Heart left ventricle (tissue), 16 donors: ENCODE measurements at regions not wholly inside any gene's neighbourhood (a gene's known extent, or its start where the extent isn't known, plus 50 kb on each side); places are given as distances from the start of the nearest gene placed in this dataset.

Source experiments
- ATAC-seq, 4 donors: fragments of 200-7000 bp; cut with Tn5 transposase; one replicate each; pipeline ENCODE4 v1.9.1; 2020 to 2022; ENCODE audit warnings: moderate library complexity in 4 of 4, mild to moderate bottlenecking in 3 of 4, moderate number of reproducible peaks in 1 of 4
- DNase-seq, 5 donors: peaks; one replicate each; pipeline ENCODE4 v3.0.0-alpha.2; 2020
- H3K27ac ChIP-seq, 12 donors: fragments of 200-600 bp; sonication (generic) in 4 of 12; one replicate each; pipeline versions ENCODE4 v1.5.0 to v1.8.0; 2016 to 2022; ENCODE audit warnings: mild to moderate bottlenecking in 2 of 12
- H3K27me3 ChIP-seq, 9 donors: fragments of 200-600 bp; sonication (generic) in 2 of 9; one replicate each; pipeline versions ENCODE4 v1.5.1 to v1.8.0; 2016 to 2022; ENCODE audit warnings: mild to moderate bottlenecking in 3 of 9
- H3K36me3 ChIP-seq, 9 donors: fragments of 200-600 bp; sonication (generic) in 2 of 9; one replicate each; pipeline versions ENCODE4 v1.5.0 to v1.8.0; 2018 to 2022; ENCODE audit warnings: mild to moderate bottlenecking in 2 of 9
- H3K4me1 ChIP-seq, 12 donors: fragments of 200-600 bp; sonication (generic) in 4 of 12; one replicate each; pipeline versions ENCODE4 v1.5.0 to v1.8.0; 2016 to 2022; ENCODE audit warnings: mild to moderate bottlenecking in 3 of 12
- H3K4me3 ChIP-seq, 12 donors: fragments of 200-600 bp; sonication (generic) in 4 of 12; one replicate each; pipeline versions ENCODE4 v1.5.0 to v1.8.0; 2017 to 2022; ENCODE audit warnings: mild to moderate bottlenecking in 9 of 12, moderate library complexity in 4 of 12
- H3K9me3 ChIP-seq, 12 donors: fragments of 200-600 bp; sonication (generic) in 4 of 12; one replicate each; pipeline versions ENCODE4 v1.5.0 to v1.8.0; 2016 to 2022; ENCODE audit warnings: mild to moderate bottlenecking in 1 of 12
- POLR2A ChIP-seq, 2 donors: fragments of 450-650 bp; IDR thresholded peaks; one replicate each; pipeline ENCODE4 v1.6.1; 2017; ENCODE audit warnings: antibody characterized with exemption in 2 of 2, mild to moderate bottlenecking in 2 of 2, moderate library complexity in 2 of 2
- WGBS, 4 donors: extraction: QIAGEN DNeasy Blood & Tissue Kit in 2 of 4; methylation state at CpG; one replicate each; pipeline versions ENCODE4 v1.1.5 to v1.1.7; 2013 to 2018; 5-methylcytosine and 5-hydroxymethylcytosine counted together
- intact Hi-C, 10 donors: fragments of 100-400 bp; cut with DNase I; formaldehyde crosslinking; loops; one replicate each; pipeline versions ENCODE4 v1.11.1 to v1.14.2; 2022
- TF ChIP-seq, protein P1 (sequence below), 12 donors: fragments of 200-600 bp; sonication (generic) in 4 of 12; IDR thresholded peaks; one replicate each; pipeline versions ENCODE4 v1.5.0 to v1.8.0; 2018 to 2022; ENCODE audit warnings: antibody characterized with exemption in 12 of 12, mild to moderate bottlenecking in 5 of 12
- donor health status: ischemic (EF 13 %, LVEDD 7.1; RV severe dilation, severe dysfunction).
- donor health status: healthy with polysubstance abuse.
- donor health status: DM: no; HTN: yes; CAD: no.
- donor health status: DM: no; HTN: no; CAD: no.
- donor health status: ischemic (EF 25% LVEDD 6.9; RV normal size, moderate dysfunction).
- donor health status: ischemic (EF 25% LVEDD 5.7; RV mildly dilated, moderate dysfunction).
- donor health status: healthy.
- donor health status: DM: yes; HTN: yes; CAD: no.
- donor health status: ischemic (EF 35%, LVEDD 5.7; RV mildly dilated, moderate dysfunction).
- donor health status: nonischemic (EF 11% LVEDD 7.7; RV severe dilation, severe dysfunction).
- donor health status: DM: yes; HTN: yes; CAD: no.
- donor health status: PGD.
- donor health status: ischemic (EF 29% LVEDD 5.4; RV normal size, mild dysfunction).
- donor health status: nonischemic (EF 23%, LVEDD 6.1; RV moderate dilation, normal function).

DNA sequence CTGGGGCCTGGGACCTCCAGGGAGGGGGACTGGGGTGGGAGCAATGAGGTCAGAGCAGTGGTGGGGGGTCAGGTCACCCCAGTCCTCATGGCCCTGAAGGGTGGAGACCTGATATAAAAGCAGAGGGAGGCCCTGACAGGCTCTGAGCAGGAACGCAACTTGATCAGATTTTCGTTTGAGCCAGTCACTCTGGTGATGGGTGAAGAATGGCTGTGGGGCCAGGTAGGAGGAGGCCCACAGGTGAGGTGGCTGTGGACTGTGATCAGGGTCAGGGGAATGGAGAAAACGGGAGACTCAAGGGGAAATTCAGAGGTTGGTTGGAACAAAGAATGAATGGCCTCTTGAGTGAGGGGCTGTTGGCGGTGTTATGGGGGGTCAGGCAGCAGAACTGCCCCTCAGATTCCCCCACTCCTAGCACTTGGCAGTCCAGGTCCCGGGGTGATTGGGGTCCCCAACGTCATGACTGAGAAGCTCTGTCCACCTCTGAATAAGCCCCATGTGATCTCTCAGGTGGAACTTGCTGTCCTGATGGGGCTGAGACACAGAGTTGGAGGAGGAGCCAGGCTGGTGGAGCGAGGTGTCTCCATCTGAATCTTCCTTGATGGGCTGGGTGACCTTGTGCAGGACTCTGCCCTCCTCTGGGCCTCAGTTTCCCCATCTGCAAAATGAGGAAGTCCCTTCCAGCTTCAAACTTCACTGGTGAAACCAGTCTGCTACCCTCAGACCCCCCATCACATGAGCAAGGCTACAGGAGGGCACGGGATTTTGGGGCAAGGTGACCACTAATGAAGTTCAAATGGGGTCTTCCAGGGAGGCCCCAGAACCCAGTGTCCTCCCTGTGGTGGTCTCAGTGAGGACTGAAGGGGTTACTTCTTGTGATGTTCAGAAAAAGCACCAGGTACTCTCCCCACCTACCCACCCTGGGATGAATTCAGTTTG is 683.0 kb downstream of the MATN1 start:
- no peak overlapping the region for H3K4me3 ChIP-seq
- DNase-seq, result no peak

DNA sequence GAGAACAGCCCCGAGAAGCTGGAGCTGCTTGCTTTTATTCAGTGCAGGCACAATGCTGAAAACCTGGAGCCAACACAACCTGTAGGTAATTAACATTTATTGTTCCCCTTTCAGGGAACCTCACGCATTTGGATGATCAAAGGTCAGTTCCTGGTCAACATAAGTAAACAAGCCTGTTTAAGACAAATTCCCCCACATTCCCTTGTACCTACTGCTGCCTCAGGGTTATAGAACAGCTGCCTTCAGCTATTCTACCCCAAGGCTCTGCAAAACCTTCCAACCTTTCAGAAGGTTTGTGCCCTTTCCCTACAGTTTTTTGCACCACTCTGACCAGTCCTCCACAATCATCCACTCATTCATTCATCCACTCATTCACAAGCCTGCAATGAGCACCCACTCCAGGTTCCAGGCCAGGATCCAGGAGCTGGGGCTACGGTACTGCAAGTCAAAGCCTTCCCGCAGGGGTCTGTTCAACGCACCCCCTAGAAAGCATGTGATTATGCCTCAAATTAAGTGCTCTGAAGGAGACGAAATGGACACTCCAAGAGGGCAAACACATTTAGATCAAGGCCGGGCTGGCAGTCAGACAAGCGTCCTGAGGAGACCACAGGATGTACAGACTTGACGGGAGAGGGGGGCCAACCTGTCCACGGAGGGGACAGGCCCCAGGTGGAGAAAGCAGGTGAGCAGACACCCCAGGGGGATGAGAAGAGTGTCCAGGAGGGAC is 683.9 kb downstream of the MATN1 start:
- Histone ChIP-seq H3K4me3 (no peak overlapping the region), H3K36me3 (no peaks in the 10 kb centered on the region), H3K4me1 (no peaks in the 10 kb centered on the region), H3K27me3 (peaks cover 0 to 9% (median 0%) of the 10 kb centered on the region in 9 donors), H3K27ac (no peak overlapping the region), H3K9me3 (peaks cover 0 to 10% (median 0%) of the 10 kb centered on the region in 12 donors)
- WGBS, 4 donors, result 86 to 89% (median 87%) methylated on average over 9 to 10 of the region's 10 CpGs
- TF ChIP-seq, protein P1, sequence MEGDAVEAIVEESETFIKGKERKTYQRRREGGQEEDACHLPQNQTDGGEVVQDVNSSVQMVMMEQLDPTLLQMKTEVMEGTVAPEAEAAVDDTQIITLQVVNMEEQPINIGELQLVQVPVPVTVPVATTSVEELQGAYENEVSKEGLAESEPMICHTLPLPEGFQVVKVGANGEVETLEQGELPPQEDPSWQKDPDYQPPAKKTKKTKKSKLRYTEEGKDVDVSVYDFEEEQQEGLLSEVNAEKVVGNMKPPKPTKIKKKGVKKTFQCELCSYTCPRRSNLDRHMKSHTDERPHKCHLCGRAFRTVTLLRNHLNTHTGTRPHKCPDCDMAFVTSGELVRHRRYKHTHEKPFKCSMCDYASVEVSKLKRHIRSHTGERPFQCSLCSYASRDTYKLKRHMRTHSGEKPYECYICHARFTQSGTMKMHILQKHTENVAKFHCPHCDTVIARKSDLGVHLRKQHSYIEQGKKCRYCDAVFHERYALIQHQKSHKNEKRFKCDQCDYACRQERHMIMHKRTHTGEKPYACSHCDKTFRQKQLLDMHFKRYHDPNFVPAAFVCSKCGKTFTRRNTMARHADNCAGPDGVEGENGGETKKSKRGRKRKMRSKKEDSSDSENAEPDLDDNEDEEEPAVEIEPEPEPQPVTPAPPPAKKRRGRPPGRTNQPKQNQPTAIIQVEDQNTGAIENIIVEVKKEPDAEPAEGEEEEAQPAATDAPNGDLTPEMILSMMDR (IDR thresholded peaks at IDR 0.05), result no peak
- TF ChIP-seq POLR2A (IDR thresholded peaks at IDR 0.05), result no peak
- DNase-seq (no peak), ATAC-seq (no peak)
- intact Hi-C loops, result no loop called here

More for the DNA sequence above, 683.0 kb downstream of the MATN1 start:
- 85 to 91% (median 88%) methylated on average over 8 of the region's 8 CpGs for WGBS, 4 donors
- peaks cover 0 to 10% (median 0%) of the 10 kb centered on the region in 12 donors for H3K9me3 ChIP-seq
- H3K27ac ChIP-seq, result no peak overlapping the region
- no peaks in the 10 kb centered on the region for H3K36me3 ChIP-seq
- intact Hi-C loops, result no loop called here
- TF ChIP-seq, protein P1 (IDR thresholded peaks at IDR 0.05), result no peak
- TF ChIP-seq POLR2A (IDR thresholded peaks at IDR 0.05), result no peak
- H3K27me3 ChIP-seq, result peaks cover 0 to 4% (median 0%) of the 10 kb centered on the region in 9 donors
- no peaks in the 10 kb centered on the region for H3K4me1 ChIP-seq
- no peak for ATAC-seq

DNA sequence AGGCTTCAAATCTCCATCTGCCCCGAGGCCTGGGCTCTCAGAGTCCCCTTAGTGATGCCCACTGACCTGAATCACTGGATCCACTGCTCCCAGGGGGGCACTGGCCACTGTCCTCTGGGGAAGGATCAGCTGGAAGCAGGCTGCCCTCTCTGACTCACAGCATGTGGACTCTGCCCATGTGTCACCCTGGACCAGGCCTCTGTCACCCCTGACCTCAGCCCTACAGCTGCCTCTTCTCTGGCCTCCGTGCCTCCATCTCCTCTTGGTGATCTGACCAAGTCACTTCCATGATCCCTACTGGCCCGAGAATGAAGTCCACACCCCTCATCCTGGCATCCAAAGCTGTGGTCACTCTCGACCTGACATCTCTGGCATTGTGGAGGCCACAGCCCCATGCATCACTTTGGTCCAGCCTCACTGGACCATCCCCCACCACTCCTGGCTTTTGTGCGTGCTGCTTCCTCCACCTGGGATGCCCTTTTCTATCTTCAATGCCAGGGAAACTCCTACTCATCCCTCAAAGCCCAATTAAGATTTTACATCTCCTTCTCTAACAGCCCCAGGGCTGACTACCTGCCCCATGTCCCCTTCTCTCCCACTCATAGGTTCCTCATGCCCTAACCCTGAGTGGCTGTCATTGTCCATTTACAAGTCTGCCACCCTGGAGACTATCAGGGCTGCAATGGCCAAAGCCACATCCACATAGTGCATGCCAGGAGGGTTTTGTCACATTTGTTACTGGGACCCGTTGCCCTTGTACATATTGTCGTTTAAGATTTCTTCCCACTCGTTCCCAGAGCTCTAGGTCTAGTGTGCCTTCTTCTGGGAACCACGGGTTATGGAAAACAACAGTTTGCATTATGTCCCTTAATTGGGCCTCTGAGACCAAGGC is 685.0 kb downstream of the MATN1 start:
- no peak overlapping the region for H3K27ac ChIP-seq
- intact Hi-C loops, result no loop called here
- no peak for DNase-seq
- H3K4me1 ChIP-seq, result no peaks in the 10 kb centered on the region
- H3K9me3 ChIP-seq, result peaks cover 0 to 10% (median 0%) of the 10 kb centered on the region in 12 donors
- ATAC-seq, result no peak
- TF ChIP-seq, protein P1 (IDR thresholded peaks at IDR 0.05), result no peak
- no peak for TF ChIP-seq POLR2A (IDR thresholded peaks at IDR 0.05)
- no peaks in the 10 kb centered on the region for H3K36me3 ChIP-seq
- 66 to 75% (median 72%) methylated on average over 8 to 9 of the region's 9 CpGs for WGBS, 4 donors
- H3K4me3 ChIP-seq, result no peak overlapping the region
- peaks cover 0 to 18% (median 0%) of the 10 kb centered on the region in 9 donors for H3K27me3 ChIP-seq
